ENCODE measurements at regions not wholly inside any gene's neighbourhood (a gene's known extent, or its start where the extent isn't known, plus 50 kb on each side); places are given as distances from the start of the nearest gene placed in this dataset.

DNA sequence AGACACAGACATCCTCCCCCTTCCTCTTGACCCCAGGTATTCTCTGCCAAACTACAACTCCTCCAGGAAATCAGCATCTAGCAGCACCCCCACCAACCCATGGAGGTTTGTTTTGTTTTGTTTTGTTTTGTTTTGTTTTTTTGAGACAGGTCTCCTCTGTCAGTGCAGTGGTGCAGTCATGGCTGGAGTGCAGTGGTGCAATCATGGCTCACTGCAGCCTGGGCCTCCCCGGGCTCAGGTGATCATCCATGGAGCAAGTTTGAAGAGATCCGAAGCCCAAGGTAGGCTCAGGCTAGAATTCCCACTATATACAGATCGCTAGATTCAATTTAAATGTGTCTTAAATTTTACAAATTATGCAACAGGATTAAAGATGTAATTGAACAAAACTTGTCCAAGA is 518.2 kb upstream of the ARID1B start:
- Histone ChIP-seq H3K4me3 (ENCODE audit: low read depth in 1 of 3, low read length in 3 of 3) (no peak overlapping the region), H3K27me3 (ENCODE audit: control insufficient read depth in 3 of 3, insufficient read depth in 3 of 3, low read length in 3 of 3) (no peaks in the 10 kb centered on the region), H3K27ac (ENCODE audit: low read depth in 1 of 3, low read length in 2 of 3) (no peak overlapping the region), H3K9me3 (ENCODE audit: control insufficient read depth in 2 of 2, insufficient read depth in 1 of 2, low read depth in 1 of 2, low read length in 1 of 2) (no peaks in the 10 kb centered on the region), H3K36me3 (ENCODE audit: control insufficient read depth in 3 of 3, insufficient read depth in 2 of 3, low read depth in 1 of 3, low read length in 3 of 3) (no peaks in the 10 kb centered on the region), H3K4me1 (ENCODE audit: control insufficient read depth in 3 of 3, insufficient read depth in 2 of 3, low read depth in 1 of 3, low read length in 2 of 3) (no peaks in the 10 kb centered on the region)
- no peak for FAIRE-seq
- WGBS, 3 donors: 74 to 92% (median 84%) methylated on average over 3 of the region's 3 CpGs
- DNase-seq: no peak

DNA sequence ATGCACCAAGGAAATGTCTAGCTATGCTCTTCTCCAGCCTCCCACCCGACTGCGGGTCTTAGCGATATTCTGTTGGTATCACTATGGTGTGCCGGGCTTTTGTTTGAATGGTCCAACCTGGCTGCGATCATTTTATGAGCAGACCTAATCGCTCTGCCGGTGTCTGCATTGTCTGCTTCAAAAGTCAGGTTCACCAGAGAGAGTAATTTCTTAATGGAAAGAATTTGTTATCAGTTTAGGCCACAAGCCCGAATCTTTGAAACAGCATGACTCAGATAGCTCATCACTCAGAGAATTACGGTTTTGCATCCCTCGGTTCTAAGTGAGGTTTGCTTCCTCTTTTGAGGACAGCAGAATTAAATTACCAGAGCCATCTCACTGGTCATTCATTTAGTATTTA is 521.0 kb upstream of the ARID1B start:
- Histone ChIP-seq H3K36me3 (ENCODE audit: control insufficient read depth in 3 of 3, insufficient read depth in 2 of 3, low read depth in 1 of 3, low read length in 3 of 3) (no peaks in the 10 kb centered on the region), H3K27ac (ENCODE audit: low read depth in 1 of 3, low read length in 2 of 3) (no peak overlapping the region), H3K9me3 (ENCODE audit: control insufficient read depth in 2 of 2, insufficient read depth in 1 of 2, low read depth in 1 of 2, low read length in 1 of 2) (no peaks in the 10 kb centered on the region), H3K4me1 (ENCODE audit: control insufficient read depth in 3 of 3, insufficient read depth in 2 of 3, low read depth in 1 of 3, low read length in 2 of 3) (no peaks in the 10 kb centered on the region), H3K27me3 (ENCODE audit: control insufficient read depth in 3 of 3, insufficient read depth in 3 of 3, low read length in 3 of 3) (no peaks in the 10 kb centered on the region), H3K4me3 (ENCODE audit: low read depth in 1 of 3, low read length in 3 of 3) (no peak overlapping the region)
- FAIRE-seq (no peak), DNase-seq (no peak)
- 75 to 86% (median 78%) methylated on average over 10 of the region's 10 CpGs for WGBS, 3 donors

DNA sequence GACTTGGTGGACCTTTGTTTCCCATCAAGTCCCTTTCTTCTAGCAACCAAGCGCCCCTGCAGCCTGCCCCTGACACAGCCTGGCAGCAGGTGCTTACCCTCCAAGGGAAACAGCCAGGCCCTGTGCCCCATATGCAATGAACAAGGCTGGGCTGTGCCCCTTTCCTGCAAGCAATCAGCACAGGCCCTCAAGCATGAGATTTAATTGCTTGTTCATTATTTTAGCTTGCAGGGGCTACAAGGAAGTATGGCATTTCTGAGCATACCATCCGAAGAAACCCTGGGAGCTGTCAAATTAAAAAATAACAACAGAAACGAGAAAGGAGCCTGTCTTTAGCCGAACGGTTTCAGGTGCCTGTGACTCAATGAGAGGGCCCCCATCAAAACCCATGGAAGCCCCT is 522.9 kb upstream of the ARID1B start:
- Histone ChIP-seq H3K4me3 (ENCODE audit: low read depth in 1 of 3, low read length in 3 of 3) (no peak overlapping the region), H3K27ac (ENCODE audit: low read depth in 1 of 3, low read length in 2 of 3) (no peak overlapping the region), H3K27me3 (ENCODE audit: control insufficient read depth in 3 of 3, insufficient read depth in 3 of 3, low read length in 3 of 3) (no peaks in the 10 kb centered on the region), H3K9me3 (ENCODE audit: control insufficient read depth in 2 of 2, insufficient read depth in 1 of 2, low read depth in 1 of 2, low read length in 1 of 2) (no peaks in the 10 kb centered on the region), H3K4me1 (ENCODE audit: control insufficient read depth in 3 of 3, insufficient read depth in 2 of 3, low read depth in 1 of 3, low read length in 2 of 3) (no peaks in the 10 kb centered on the region), H3K36me3 (ENCODE audit: control insufficient read depth in 3 of 3, insufficient read depth in 2 of 3, low read depth in 1 of 3, low read length in 3 of 3) (no peaks in the 10 kb centered on the region)
- 82 to 88% (median 84%) methylated on average over 5 of the region's 5 CpGs for WGBS, 3 donors
- FAIRE-seq (no peak), DNase-seq (no peak)

DNA sequence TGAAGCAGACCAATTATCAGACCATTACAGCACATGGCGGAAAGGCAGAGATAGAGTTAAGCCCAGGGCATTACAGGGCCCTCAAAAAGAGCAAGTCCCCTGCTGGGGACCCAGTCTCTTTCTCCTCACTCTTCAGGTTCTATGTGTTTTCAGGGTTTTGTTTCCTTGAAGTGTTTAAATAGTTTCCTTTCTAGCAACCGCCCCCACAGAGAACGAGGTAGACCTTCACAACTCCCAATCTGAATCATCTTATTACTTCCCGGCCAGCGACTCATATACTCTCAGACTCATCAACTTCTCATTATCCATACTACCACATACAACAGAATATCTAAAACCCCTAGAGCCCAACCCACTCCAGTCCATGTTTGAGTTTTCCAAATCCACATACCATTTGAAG is 526.6 kb upstream of the ARID1B start:
- H3K4me3 ChIP-seq (ENCODE audit: low read depth in 1 of 3, low read length in 3 of 3): no peak overlapping the region
- no peaks in the 10 kb centered on the region for H3K27me3 ChIP-seq (ENCODE audit: control insufficient read depth in 3 of 3, insufficient read depth in 3 of 3, low read length in 3 of 3)
- H3K4me1 ChIP-seq (ENCODE audit: control insufficient read depth in 3 of 3, insufficient read depth in 2 of 3, low read depth in 1 of 3, low read length in 2 of 3): no peaks in the 10 kb centered on the region
- DNase-seq: no peak
- no peaks in the 10 kb centered on the region for H3K9me3 ChIP-seq (ENCODE audit: control insufficient read depth in 2 of 2, insufficient read depth in 1 of 2, low read depth in 1 of 2, low read length in 1 of 2)
- no peak for FAIRE-seq
- no peaks in the 10 kb centered on the region for H3K36me3 ChIP-seq (ENCODE audit: control insufficient read depth in 3 of 3, insufficient read depth in 2 of 3, low read depth in 1 of 3, low read length in 3 of 3)
- H3K27ac ChIP-seq (ENCODE audit: low read depth in 1 of 3, low read length in 2 of 3): no peak overlapping the region
- WGBS, 3 donors: 68 to 84% (median 73%) methylated on average over 5 of the region's 5 CpGs

DNA sequence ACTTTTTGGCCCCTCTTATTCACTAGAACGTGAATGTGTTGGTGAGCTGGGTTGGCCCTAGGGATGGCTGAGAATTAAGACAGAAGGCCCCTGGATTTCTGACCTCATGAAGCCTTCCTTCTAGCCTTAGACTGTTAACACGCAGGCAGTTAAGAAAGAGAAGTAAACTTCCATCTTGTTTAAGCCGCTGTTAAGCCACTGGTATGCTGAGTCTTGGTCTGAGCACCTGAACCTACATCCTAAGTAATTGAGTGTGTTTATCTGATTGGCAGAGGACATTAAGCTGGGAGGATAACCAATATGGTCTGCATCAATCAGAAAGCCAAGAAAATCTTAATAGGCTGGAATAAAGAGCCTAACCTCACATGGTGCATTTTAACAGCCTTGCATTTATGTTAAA is 535.0 kb upstream of the ARID1B start:
- Histone ChIP-seq H3K9me3 (ENCODE audit: control insufficient read depth in 2 of 2, insufficient read depth in 1 of 2, low read depth in 1 of 2, low read length in 1 of 2) (no peaks in the 10 kb centered on the region), H3K4me3 (ENCODE audit: low read depth in 1 of 3, low read length in 3 of 3) (no peak overlapping the region), H3K36me3 (ENCODE audit: control insufficient read depth in 3 of 3, insufficient read depth in 2 of 3, low read depth in 1 of 3, low read length in 3 of 3) (no peaks in the 10 kb centered on the region), H3K27me3 (ENCODE audit: control insufficient read depth in 3 of 3, insufficient read depth in 3 of 3, low read length in 3 of 3) (no peaks in the 10 kb centered on the region), H3K4me1 (ENCODE audit: control insufficient read depth in 3 of 3, insufficient read depth in 2 of 3, low read depth in 1 of 3, low read length in 2 of 3) (no peaks in the 10 kb centered on the region), H3K27ac (ENCODE audit: low read depth in 1 of 3, low read length in 2 of 3) (no peak overlapping the region)
- 83 to 87% (median 86%) methylated on average over 3 of the region's 3 CpGs for WGBS, 3 donors
- FAIRE-seq (no peak), DNase-seq (no peak)

DNA sequence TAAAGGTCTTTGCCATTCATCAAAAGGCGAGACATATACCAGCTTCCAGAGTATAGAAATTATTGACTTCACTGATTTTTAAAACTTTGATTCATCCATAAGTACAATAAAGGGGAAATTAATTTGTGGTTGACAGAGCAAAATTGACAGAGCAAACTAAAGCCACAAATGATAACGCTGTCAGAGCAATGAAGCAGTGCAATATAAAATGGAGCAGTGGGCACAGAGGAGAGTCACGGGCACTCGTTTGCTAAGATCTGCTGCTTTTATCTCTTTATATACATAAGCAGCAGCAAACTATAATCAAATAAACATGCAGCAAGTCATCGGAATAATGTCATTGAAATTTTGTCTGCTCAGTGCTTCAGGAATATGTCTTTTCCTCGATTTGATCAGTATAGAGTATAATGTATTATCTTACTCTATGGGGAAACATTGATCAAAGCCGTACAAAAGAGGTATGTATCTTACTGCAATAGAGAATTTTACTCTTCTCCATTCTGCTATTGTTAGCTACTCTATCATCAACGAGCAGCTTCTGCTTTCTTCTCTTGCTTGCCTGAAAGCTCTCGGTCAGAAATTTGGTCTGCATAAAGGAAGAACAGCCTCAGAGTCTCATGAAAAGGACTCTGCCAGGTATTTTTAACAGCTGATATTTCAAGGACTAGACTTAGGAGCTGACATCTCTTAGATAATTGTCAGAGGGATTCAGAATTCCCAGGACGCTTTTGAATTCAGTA is 546.0 kb upstream of the ARID1B start:
- H3K27me3 ChIP-seq (ENCODE audit: control insufficient read depth in 3 of 3, insufficient read depth in 3 of 3, low read length in 3 of 3): no peaks in the 10 kb centered on the region
- no peak overlapping the region for H3K27ac ChIP-seq (ENCODE audit: low read depth in 1 of 3, low read length in 2 of 3)
- DNase-seq (no peak), FAIRE-seq (no peak)
- no peak overlapping the region for H3K4me3 ChIP-seq (ENCODE audit: low read depth in 1 of 3, low read length in 3 of 3)
- 65 to 74% (median 70%) methylated on average over 10 of the region's 10 CpGs for WGBS, 3 donors
- no peaks in the 10 kb centered on the region for H3K4me1 ChIP-seq (ENCODE audit: control insufficient read depth in 3 of 3, insufficient read depth in 2 of 3, low read depth in 1 of 3, low read length in 2 of 3)
- no peaks in the 10 kb centered on the region for H3K36me3 ChIP-seq (ENCODE audit: control insufficient read depth in 3 of 3, insufficient read depth in 2 of 3, low read depth in 1 of 3, low read length in 3 of 3)
- H3K9me3 ChIP-seq (ENCODE audit: control insufficient read depth in 2 of 2, insufficient read depth in 1 of 2, low read depth in 1 of 2, low read length in 1 of 2): no peaks in the 10 kb centered on the region

DNA sequence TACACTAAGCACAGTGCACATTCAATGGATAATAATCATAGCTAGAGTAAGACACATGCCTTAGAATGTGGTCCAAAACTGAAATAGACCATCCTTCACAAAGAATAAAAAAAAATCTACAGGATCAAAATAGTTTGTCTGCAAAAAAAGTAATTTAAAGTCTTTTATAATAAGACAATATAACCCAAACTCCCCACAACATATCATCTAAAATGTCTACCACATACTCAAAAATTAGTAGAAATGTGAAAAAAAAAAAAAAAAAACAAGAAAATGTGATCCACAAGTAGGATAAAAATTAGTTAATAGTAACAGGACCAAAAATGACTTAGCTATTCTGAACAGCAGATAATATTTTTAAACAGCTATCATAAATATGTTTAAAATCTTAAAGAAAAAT is 557.2 kb upstream of the ARID1B start:
- Histone ChIP-seq H3K36me3 (ENCODE audit: control insufficient read depth in 3 of 3, insufficient read depth in 2 of 3, low read depth in 1 of 3, low read length in 3 of 3) (no peaks in the 10 kb centered on the region), H3K27ac (ENCODE audit: low read depth in 1 of 3, low read length in 2 of 3) (no peak overlapping the region), H3K4me3 (ENCODE audit: low read depth in 1 of 3, low read length in 3 of 3) (no peak overlapping the region), H3K27me3 (ENCODE audit: control insufficient read depth in 3 of 3, insufficient read depth in 3 of 3, low read length in 3 of 3) (no peaks in the 10 kb centered on the region), H3K4me1 (ENCODE audit: control insufficient read depth in 3 of 3, insufficient read depth in 2 of 3, low read depth in 1 of 3, low read length in 2 of 3) (no peaks in the 10 kb centered on the region), H3K9me3 (ENCODE audit: control insufficient read depth in 2 of 2, insufficient read depth in 1 of 2, low read depth in 1 of 2, low read length in 1 of 2) (peaks cover 0 to 3% of the 10 kb centered on the region in 2 donors)
- DNase-seq (no peak), FAIRE-seq (no peak)

DNA sequence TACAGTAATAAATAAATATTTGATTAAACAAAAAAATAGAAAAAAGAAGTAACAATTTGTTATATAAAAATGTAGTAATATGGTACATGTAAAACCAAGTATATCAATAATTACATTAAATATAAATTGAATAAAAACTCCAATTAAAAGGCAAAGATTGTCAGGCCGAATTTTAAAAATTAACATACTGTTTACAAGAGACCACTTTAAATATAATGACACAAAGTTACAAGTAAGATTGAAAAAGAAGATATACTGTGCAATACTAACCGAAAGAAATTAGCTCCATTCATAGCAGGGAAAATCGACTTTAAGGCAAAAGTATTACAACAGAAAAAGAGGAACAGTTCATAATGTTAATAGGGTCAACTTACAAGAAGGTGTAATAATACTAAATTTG is 571.5 kb upstream of the ARID1B start:
- no peaks in the 10 kb centered on the region for H3K27me3 ChIP-seq (ENCODE audit: control insufficient read depth in 3 of 3, insufficient read depth in 3 of 3, low read length in 3 of 3)
- DNase-seq (no peak), FAIRE-seq (no peak)
- H3K27ac ChIP-seq (ENCODE audit: low read depth in 1 of 3, low read length in 2 of 3): no peak overlapping the region
- WGBS, 3 donors: 68 to 84% (median 74%) methylated on average over 3 of the region's 3 CpGs
- H3K4me1 ChIP-seq (ENCODE audit: control insufficient read depth in 3 of 3, insufficient read depth in 2 of 3, low read depth in 1 of 3, low read length in 2 of 3): no peaks in the 10 kb centered on the region
- H3K4me3 ChIP-seq (ENCODE audit: low read depth in 1 of 3, low read length in 3 of 3): no peak overlapping the region
- H3K9me3 ChIP-seq (ENCODE audit: control insufficient read depth in 2 of 2, insufficient read depth in 1 of 2, low read depth in 1 of 2, low read length in 1 of 2): no peaks in the 10 kb centered on the region
- H3K36me3 ChIP-seq (ENCODE audit: control insufficient read depth in 3 of 3, insufficient read depth in 2 of 3, low read depth in 1 of 3, low read length in 3 of 3): no peaks in the 10 kb centered on the region

DNA sequence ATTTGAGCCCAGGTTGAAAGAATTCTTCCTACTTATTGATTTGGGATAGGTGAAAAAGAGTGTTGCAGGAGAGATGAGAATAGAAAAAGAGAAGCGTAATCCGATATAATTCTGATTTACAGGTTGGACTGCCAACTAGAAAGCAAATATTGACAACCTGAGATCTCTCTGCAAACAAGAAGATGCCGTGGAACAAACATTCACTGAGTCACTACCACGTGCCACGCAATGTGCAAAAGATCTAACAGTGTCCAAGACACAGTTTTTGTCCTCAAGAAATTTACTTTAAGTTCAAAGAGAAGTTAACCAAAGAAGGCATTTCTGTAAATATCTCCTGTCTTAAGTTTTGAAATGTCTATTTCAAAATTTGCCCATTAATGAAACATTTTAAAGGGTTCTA is 578.0 kb upstream of the ARID1B start:
- no peak overlapping the region for H3K4me3 ChIP-seq (ENCODE audit: low read depth in 1 of 3, low read length in 3 of 3)
- no peak overlapping the region for H3K27ac ChIP-seq (ENCODE audit: low read depth in 1 of 3, low read length in 2 of 3)
- no peaks in the 10 kb centered on the region for H3K4me1 ChIP-seq (ENCODE audit: control insufficient read depth in 3 of 3, insufficient read depth in 2 of 3, low read depth in 1 of 3, low read length in 2 of 3)
- no peak for DNase-seq
- 76 to 87% (median 76%) methylated on average over 5 of the region's 5 CpGs for WGBS, 3 donors
- H3K36me3 ChIP-seq (ENCODE audit: control insufficient read depth in 3 of 3, insufficient read depth in 2 of 3, low read depth in 1 of 3, low read length in 3 of 3): no peaks in the 10 kb centered on the region
- no peaks in the 10 kb centered on the region for H3K27me3 ChIP-seq (ENCODE audit: control insufficient read depth in 3 of 3, insufficient read depth in 3 of 3, low read length in 3 of 3)
- H3K9me3 ChIP-seq (ENCODE audit: control insufficient read depth in 2 of 2, insufficient read depth in 1 of 2, low read depth in 1 of 2, low read length in 1 of 2): no peaks in the 10 kb centered on the region
- no peak for FAIRE-seq
